Choroid plexus epithelial cell (primary cell): ENCODE measurements at regions not wholly inside any gene's neighbourhood (a gene's known extent, or its start where the extent isn't known, plus 50 kb on each side); places are given as distances from the start of the nearest gene placed in this dataset.

Source experiments
- DNase-seq: peaks from one replicate; pipeline ENCODE4 v3.0.0-alpha.2; 2010; ENCODE audit warnings: low read depth
- H3K4me3 ChIP-seq: 2 replicates; pipeline ENCODE4 v1.5.1; 2011; ENCODE audit warnings: low read depth, mild to moderate bottlenecking, control low read depth, low read length, moderate library complexity
- TF ChIP-seq, protein P1 (sequence below): conservative IDR thresholded peaks from 2 replicates; pipeline ENCODE4 v1.5.1; 2011; ENCODE audit warnings: low read depth, mild to moderate bottlenecking, control low read depth, inconsistent platforms, low read length, moderate library complexity

DNA sequence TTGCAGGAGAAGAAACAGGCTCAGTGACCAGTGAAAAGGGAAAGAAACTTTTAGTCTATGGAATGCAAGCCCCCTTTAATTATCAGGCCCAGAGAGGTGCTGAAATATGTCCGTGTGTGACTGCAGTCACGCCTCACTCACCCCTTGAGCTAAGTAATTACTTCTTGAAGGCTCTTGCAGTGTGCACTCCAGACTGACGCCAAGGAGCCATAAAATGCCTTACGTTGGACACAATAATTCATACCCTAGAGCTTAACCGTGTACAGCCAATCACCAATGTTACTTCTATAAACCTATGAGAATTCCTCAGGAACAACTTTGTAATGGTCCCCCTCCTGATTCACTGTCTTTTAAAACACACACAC, 242.2 kb downstream of the SYK start:
- DNase-seq, result no peak
- TF ChIP-seq, protein P1, sequence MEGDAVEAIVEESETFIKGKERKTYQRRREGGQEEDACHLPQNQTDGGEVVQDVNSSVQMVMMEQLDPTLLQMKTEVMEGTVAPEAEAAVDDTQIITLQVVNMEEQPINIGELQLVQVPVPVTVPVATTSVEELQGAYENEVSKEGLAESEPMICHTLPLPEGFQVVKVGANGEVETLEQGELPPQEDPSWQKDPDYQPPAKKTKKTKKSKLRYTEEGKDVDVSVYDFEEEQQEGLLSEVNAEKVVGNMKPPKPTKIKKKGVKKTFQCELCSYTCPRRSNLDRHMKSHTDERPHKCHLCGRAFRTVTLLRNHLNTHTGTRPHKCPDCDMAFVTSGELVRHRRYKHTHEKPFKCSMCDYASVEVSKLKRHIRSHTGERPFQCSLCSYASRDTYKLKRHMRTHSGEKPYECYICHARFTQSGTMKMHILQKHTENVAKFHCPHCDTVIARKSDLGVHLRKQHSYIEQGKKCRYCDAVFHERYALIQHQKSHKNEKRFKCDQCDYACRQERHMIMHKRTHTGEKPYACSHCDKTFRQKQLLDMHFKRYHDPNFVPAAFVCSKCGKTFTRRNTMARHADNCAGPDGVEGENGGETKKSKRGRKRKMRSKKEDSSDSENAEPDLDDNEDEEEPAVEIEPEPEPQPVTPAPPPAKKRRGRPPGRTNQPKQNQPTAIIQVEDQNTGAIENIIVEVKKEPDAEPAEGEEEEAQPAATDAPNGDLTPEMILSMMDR, result no peak
- no peak overlapping the region for H3K4me3 ChIP-seq

DNA sequence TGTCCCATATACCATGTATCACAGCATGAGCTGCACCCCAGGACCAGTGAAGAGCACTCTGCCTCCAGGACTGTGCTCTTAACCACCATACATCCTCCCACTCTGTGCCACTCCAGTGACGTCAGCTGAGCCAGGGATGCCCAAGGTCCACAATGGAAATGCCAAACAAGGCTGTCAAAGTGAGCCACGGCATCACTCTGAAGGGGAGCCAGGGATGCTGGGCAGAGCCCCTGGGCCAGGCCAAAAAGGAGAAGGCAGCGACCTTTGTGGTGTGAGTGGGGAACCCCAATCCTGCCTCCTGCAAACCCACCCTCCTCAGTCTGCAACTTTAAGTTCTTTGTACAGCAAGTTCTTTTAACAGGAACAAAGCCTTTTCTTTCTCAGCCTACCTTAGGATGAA, 242.7 kb downstream of the SYK start:
- no peak overlapping the region for H3K4me3 ChIP-seq
- no peak for DNase-seq
- TF ChIP-seq, protein P1, result no peak

DNA sequence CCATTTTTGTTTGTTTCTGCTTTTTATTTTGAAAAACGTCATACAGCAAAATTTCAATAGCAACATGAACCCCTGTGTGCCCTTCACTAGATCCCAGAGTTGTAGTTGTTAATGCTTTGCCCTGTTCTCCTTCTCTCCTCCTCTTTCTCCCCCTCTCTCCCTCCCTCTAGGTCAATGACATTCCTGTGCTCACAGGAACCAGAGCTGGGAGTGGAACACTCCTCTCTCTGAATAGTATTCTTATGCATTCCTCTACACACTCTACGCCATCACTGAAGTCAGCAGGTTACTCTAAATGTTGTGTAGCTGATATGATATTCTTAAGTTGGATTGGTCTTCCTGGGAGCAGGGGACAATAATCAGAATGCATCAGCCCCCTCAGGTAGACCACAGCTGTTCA, 243.4 kb downstream of the SYK start:
- TF ChIP-seq, protein P1, result no peak
- H3K4me3 ChIP-seq, result no peak overlapping the region
- no peak for DNase-seq

DNA sequence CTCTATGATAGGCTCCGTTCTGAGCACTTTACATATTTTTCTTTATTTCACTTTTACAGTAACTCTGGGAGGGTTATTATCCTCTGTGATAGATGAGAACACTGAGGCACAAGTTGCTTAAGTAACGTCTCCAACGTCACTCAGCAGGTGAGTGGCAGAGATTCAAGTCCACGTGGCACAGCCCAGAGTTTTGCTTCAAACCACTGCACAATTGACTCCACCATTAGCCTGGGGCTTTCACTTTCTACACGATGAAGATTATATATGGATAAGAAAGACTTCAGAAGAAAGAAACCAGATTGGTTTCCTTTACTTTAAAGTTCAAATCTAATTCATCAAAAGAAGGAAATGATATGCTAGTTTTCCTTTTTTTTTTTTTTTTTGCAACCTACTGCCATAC, 245.9 kb downstream of the SYK start:
- DNase-seq, result no peak
- H3K4me3 ChIP-seq, result no peak overlapping the region
- TF ChIP-seq, protein P1, result no peak

DNA sequence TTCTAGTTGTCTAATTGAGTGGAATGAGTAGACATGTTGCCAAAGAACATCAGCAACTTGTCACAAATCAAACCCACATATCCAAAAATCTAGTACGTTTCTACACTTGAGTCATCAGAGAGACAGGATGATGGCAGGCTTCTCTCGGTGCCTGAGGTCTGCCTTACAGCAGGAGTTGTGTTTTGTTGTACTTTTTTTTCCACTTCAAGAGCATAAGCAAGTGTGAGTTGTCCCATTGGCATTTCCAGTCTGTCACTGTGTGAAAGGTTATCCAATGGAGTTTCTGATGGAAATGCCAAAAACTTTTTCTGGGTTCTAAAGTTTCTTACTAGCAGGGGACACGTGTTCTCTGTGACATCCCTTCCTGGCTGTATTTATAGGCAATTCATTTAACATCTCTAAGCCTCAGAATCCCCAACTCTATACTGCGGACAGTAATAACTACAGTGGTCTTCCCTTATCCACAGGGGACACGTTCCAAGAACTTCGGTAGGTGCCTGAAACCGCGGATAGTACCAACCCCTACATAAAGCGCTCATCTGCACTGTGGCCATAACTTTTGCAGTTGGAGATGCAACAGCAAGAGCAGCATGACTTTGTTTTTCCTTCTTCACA, 246.5 kb downstream of the SYK start:
- TF ChIP-seq, protein P1, result no peak
- peak; percentile 85 for DNase-seq
- no peak overlapping the region for H3K4me3 ChIP-seq

DNA sequence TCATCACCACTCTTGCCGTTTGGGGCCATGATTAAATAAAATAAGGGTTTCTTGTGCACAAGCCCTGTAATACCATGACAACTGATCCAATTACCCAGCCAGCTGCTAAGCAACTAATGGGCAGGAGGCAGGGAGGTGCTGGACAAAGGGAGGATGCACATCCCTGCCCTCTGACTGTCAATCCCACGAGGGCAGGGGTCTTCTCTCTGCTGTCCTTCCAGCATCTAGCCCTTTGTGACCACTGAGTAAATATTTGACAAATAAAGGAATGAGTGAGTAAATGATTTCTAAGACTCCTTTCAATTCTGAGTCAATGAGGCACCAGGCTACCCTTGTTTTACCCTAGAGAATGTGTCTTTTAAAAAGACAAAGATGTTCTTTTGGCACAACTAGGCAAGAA, 247.1 kb downstream of the SYK start:
- no peak overlapping the region for H3K4me3 ChIP-seq
- DNase-seq, result no peak
- TF ChIP-seq, protein P1, result no peak

DNA sequence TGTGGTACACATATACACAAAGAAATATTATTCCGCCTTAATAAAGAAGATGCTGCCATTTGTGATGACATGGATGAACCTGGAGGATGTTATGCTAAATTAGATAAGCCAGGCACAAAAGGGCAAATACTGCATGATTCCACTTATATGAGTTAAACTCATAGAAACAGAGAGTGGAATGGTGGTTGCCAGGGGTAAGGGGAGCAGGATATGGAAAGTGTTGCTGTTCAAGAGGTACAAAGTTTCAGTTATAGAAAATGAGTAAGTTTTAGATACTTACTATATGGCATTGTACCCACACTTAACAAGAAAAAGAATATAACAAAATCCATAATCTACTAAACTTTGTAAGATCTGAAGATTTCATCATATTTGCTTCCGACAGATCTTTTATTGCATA, 252.2 kb downstream of the SYK start:
- TF ChIP-seq, protein P1, result no peak
- no peak for DNase-seq
- H3K4me3 ChIP-seq, result no peak overlapping the region
